GM18507 (cell line): ENCODE measurements at regions not wholly inside any gene's neighbourhood (a gene's known extent, or its start where the extent isn't known, plus 50 kb on each side); places are given as distances from the start of the nearest gene placed in this dataset.
"Not testable (repeated sequence)": the region's sequence is repeated elsewhere in the genome, so short reads cannot be mapped to it uniquely, and the experiment has no call there.

Source experiments
- DNase-seq: peaks from one replicate; pipeline ENCODE4 v3.0.0; 2011; ENCODE audit warnings: low read depth; ENCODE audit not compliant: insufficient read length; ENCODE audit errors: extremely low spot score
- FAIRE-seq: peaks from 2 replicates; lab custom pipeline; 2011; peaks lifted over from hg19 to GRCh38; lab: Jason Lieb, UNC

GRCh38 chr5:85614489-85614888 lies 1003.3 kb upstream of the COX7C start:
- FAIRE-seq = no peak
- DNase-seq = no peak

GRCh38 chr5:85621668-85622067 lies 996.1 kb upstream of the COX7C start:
- no peak for FAIRE-seq
- DNase-seq = no peak

- DNase-seq = no peak
- no peak for FAIRE-seq
These were observed 989.6 kb upstream of the COX7C start for GRCh38 chr5:85628153-85628552.

GRCh38 chr5:85638495-85639125 lies 979.1 kb upstream of the COX7C start:
- not testable (repeated sequence) for FAIRE-seq, DNase-seq

GRCh38 chr5:85646036-85646435 lies 971.7 kb upstream of the COX7C start:
- DNase-seq = no peak
- no peak for FAIRE-seq

GRCh38 chr5:85646641-85647040 lies 971.1 kb upstream of the COX7C start:
- DNase-seq (no peak), FAIRE-seq (no peak)

- FAIRE-seq (no peak), DNase-seq (no peak)
These were observed 970.2 kb upstream of the COX7C start for GRCh38 chr5:85647349-85648127.

GRCh38 chr5:85648495-85648894 lies 969.2 kb upstream of the COX7C start:
- FAIRE-seq (no peak), DNase-seq (no peak)

- FAIRE-seq = no peak
- no peak for DNase-seq
These were observed 966.0 kb upstream of the COX7C start for GRCh38 chr5:85651731-85652130.

- DNase-seq, FAIRE-seq: not testable (repeated sequence)
These were observed 963.6 kb upstream of the COX7C start for GRCh38 chr5:85654144-85654543.

- DNase-seq = no peak
- FAIRE-seq = no peak
These were observed 961.7 kb upstream of the COX7C start for GRCh38 chr5:85656050-85656449.

GRCh38 chr5:85657328-85657727 lies 960.4 kb upstream of the COX7C start:
- not testable (repeated sequence) for FAIRE-seq, DNase-seq

GRCh38 chr5:85662969-85663707 lies 954.6 kb upstream of the COX7C start:
- not testable (repeated sequence) for FAIRE-seq, DNase-seq

- no peak for FAIRE-seq
These were observed 954.1 kb upstream of the COX7C start for GRCh38 chr5:85663708-85664031.

GRCh38 chr5:85670417-85670816 lies 947.3 kb upstream of the COX7C start:
- FAIRE-seq = no peak
- DNase-seq = no peak

More at GRCh38 chr5:85663708-85664031, 954.1 kb upstream of the COX7C start:
- DNase-seq = no peak

GRCh38 chr5:85671223-85671970 lies 946.3 kb upstream of the COX7C start:
- no peak for DNase-seq
- FAIRE-seq = no peak

GRCh38 chr5:85681871-85682270 lies 935.9 kb upstream of the COX7C start:
- no peak for DNase-seq
- no peak for FAIRE-seq

GRCh38 chr5:85684351-85684750 lies 933.4 kb upstream of the COX7C start:
- no peak for DNase-seq
- FAIRE-seq = no peak

- DNase-seq (no peak), FAIRE-seq (no peak)
These were observed 914.4 kb upstream of the COX7C start for GRCh38 chr5:85703296-85703695.

GRCh38 chr5:85709728-85710127 lies 908.0 kb upstream of the COX7C start:
- no peak for FAIRE-seq
- no peak for DNase-seq
